GM21786 (cell line): ENCODE measurements at regions not wholly inside any gene's neighbourhood (a gene's known extent, or its start where the extent isn't known, plus 50 kb on each side); places are given as distances from the start of the nearest gene placed in this dataset.

ENCODE experiments used
- ATAC-seq: cut with Tn5 transposase; IDR thresholded peaks from one replicate; pipeline ENCODE4 v1.9.1; 2021; ENCODE audit not compliant: unreplicated experiment

- ATAC-seq: no peak
Measured at GRCh38 chr15:36235173-36235572, 344.3 kb upstream of the CDIN1 start.

DNA sequence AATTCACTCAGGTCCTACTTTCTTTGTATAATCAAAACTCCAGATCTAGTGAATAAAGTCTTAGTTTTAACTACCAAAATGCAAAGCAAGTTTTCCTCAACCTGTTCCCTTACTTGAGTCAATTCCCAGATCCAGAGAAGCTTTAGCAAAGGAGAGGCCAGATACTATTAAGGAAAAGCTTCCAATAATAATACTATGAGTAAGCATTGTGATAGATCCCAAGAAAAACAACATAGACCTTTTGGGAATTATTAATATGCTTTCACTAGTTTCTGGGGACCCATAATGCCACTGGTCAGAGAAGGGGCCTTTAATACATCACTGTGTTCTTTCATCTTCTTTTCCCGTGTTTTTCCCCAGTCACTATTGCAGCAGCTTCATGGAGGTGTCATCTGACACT, 339.9 kb upstream of the CDIN1 start:
- no peak for ATAC-seq

GRCh38 chr15:36251450-36251849, 328.0 kb upstream of the CDIN1 start:
- ATAC-seq: no peak

DNA sequence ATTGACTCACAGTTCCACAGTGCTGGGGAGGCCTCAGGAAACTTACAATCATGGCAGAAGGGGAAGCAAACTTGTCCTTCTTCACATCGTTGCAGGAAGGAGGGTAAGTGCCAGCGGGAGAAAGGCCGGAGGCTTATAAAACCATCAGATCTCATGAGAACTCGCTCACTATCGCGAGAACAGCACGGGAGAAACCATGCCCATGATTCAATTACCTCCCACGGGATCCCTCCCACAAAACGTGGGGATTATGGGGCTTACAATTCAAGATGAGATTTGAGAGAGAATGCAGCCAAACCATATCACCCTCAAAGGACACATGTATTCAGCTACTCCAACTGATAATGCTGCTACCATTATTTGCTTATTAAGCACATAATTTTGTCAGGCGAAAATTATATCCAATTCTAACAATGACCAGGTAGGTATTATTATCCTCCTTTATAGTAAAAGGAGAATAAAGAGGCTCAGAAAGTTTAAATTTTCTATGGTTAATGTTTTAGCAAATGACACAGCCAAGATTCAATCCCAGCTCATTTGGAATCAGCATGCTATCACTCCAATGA, 327.2 kb upstream of the CDIN1 start:
- ATAC-seq: no peak

- no peak for ATAC-seq
Measured at GRCh38 chr15:36254426-36254825, 325.0 kb upstream of the CDIN1 start.

DNA sequence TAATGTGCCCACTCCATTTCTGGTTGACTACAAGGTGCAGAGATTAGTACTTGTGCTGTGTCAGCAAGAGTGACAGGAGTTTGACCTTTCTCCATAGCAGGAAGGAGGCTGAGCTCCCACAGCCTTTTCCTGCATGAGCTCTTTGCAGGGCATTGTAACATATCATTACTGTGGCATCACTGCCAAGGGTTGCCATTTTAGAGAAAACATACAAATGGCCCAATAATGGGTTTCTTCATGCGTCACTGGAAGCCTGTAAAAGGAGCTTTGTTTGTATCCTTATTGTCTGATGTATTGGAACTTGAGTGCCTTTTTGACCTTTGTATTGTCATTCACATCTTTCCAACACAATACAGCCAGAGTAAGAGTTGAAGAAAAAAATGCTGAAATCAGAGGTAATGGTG, 323.0 kb upstream of the CDIN1 start:
- no peak for ATAC-seq

DNA sequence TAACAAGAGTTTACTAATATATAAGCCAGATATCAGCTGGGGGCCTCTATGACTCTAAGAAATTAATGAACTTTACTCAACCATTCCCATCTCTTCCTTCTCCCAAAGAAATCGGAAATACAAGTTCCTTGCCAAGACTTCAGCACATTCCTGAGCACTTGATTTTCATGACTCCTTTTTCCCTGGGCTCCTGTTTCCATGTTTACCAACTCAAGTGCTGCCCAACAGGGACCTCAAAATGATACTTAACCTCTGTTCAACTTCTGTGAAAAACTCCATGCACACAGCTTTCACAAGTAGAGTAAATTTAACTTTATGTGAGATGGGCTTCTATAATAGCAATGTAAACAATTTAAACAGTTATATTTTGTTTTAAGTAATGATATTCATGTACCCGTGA, 315.8 kb upstream of the CDIN1 start:
- ATAC-seq: no peak

- no peak for ATAC-seq
Measured at GRCh38 chr15:36265422-36265821, 314.0 kb upstream of the CDIN1 start.

DNA sequence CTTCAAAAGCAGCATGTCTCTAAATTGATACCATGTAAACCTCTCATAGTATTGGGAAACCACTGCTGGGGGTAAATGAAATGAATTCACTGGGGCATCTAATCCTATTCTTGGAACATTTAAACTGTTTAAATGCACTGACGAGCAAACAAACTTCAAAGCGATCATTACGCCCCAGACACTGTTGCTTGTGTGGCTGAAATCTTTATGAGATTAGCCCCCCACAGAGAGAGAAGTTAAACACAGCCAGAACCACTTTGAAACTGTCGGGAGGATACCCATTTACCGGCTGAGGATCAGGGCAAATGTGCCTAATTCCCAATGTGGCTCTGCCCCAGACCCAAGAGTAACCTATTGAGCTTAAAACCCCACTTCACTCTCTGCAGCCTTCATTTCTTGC, 308.4 kb upstream of the CDIN1 start:
- ATAC-seq: no peak

- ATAC-seq: no peak
Measured at GRCh38 chr15:36275656-36276055, 303.8 kb upstream of the CDIN1 start.

- no peak for ATAC-seq
Measured at GRCh38 chr15:36278219-36278618, 301.2 kb upstream of the CDIN1 start.

DNA sequence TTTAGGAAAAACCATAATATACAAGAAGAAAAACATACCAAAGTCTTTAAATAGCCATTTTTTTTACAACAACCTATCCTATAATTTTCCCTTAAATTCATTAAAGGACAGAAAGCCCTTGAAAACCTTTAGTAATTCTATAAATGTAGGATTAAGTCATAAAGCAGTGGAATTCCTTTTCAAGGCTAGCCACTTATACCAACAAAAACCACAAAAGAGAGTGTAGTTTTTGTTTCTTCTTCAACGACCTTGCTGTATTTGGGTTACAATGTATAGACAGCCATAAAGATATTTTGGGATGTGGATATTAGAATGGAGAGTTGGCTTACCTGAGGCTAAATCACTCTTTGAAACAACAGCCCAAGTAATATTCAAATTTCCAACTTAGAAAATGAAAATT, 296.6 kb upstream of the CDIN1 start:
- no peak for ATAC-seq

DNA sequence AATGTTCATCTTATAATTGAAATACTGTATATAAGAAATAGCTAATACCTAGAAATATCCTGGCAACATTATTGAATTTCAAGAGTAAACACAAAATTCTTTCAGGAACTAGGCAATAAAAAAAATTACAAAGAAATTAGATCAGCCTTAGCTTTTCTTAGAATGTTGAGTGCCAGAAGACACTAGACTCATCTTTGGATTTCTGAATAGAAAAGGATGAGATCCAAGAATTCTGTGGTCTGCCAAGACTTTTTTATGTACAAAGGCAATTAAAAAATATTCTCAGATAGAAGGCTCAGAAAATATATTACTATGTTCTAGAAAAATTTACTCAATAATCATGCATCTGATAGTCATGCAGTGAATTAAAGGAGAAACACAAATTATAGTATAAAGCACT, 294.5 kb upstream of the CDIN1 start:
- ATAC-seq: no peak

- ATAC-seq: no peak
Measured at GRCh38 chr15:36291501-36291900, 287.9 kb upstream of the CDIN1 start.

DNA sequence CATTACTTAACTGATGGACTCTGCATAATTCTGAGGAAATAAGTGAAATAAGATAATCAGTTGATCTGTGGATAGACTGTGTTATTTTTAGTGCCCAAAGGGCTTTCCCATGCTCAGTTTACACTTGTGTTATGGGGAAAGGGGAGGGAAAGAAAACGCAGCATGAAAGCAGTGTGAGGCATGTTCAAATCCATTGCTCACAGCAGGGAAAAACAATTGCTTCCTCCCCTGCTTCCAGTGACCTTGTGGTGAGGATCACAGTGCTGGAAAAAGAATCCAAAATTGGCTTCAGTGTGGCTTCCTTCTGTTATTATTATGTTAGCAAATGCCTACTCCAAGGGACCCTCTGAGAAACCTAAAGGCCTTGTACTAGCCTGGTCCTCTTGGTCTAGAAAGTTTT, 285.1 kb upstream of the CDIN1 start:
- ATAC-seq: no peak

DNA sequence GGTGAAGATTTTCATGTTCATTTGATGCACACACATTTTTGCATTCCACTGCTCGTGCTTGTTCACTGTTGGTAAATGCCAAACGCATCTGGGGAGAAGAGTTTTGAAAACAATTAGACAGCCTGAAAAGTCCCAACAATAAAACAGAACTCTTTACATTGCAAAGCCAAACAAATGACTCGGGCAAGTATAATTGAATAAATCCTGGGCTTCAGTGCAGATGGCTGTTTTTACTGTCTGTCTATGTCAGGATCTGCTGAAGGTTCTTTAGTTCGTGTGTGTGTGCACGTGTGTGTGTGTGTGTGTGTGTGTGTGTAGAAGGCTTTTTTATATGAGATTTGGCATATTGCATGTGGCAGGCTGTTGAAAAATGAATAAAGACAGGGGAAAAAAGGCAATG, 277.5 kb upstream of the CDIN1 start:
- ATAC-seq: no peak

DNA sequence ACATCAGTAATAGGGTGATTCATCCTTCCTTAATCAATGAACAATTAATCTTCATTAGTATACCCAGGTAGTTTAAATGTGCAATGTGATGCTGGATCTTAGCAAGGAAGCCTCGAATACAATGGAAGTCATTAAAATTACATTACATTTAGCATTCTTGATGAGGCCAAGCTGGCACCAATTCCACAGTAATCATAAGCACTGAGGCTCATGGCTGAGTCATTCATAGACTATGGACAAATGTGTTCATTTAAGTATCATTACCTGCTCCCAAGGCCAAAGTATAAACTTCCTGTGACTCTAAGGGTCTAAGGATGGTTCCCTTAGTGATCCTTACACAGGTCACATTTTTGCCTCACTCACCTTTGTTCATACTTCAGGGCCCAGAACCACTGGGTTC, 266.4 kb upstream of the CDIN1 start:
- no peak for ATAC-seq

- no peak for ATAC-seq
Measured at GRCh38 chr15:36313736-36314280, 265.6 kb upstream of the CDIN1 start.

- ATAC-seq: no peak
Measured at GRCh38 chr15:36315649-36316048, 263.8 kb upstream of the CDIN1 start.

- ATAC-seq: no peak
Measured at GRCh38 chr15:36323615-36324014, 255.8 kb upstream of the CDIN1 start.

DNA sequence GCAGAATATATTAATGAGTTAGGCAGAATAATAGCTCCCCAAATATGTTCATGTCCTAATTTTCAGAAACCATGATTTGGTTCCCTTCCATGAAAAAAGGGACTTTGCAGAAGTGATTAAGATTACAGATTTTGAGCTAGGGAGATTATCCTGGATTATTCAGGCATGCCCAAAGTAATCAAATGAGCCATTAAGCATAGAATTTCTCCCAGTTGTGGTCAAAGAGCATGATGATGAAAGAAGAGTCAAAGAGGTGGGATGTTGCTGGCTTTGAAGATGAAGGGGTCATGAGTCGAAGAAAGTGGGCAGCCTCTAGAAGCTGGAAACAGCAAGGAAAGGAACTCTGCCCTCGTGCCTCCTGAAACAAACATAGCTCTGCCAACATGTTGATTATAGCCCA, 254.2 kb upstream of the CDIN1 start:
- ATAC-seq: no peak

GRCh38 chr15:36329592-36329991, 249.8 kb upstream of the CDIN1 start:
- no peak for ATAC-seq

DNA sequence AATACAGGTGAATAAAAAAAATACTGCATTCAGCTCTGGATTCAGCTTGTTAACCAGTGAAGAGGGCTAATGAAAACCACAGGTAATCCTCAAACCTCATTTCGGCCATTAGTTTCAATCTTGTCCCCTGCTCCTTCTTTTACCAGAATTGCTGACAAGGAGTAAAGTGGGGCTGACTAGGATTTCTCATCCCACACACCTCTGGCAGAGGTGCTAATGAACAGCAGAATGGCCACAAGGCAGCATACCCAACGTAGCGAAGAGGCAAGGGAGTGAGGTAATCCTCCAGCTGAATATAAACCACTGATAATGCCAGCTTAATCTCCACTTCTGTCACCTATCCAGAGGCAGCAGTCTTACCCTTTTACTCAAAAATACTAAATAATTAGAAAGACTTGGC, 248.8 kb upstream of the CDIN1 start:
- ATAC-seq: no peak
